GM12872 (cell line): ENCODE measurements at regions not wholly inside any gene's neighbourhood (a gene's known extent, or its start where the extent isn't known, plus 50 kb on each side); places are given as distances from the start of the nearest gene placed in this dataset.

Source experiments
- TF ChIP-seq, protein P1 (sequence below): IDR thresholded peaks from 3 replicates; pipeline ENCODE4 v1.5.1; 2011; ENCODE audit warnings: low read depth, mild to moderate bottlenecking, low read length, moderate library complexity; ENCODE audit not compliant: insufficient read depth

- TF ChIP-seq, protein P1, sequence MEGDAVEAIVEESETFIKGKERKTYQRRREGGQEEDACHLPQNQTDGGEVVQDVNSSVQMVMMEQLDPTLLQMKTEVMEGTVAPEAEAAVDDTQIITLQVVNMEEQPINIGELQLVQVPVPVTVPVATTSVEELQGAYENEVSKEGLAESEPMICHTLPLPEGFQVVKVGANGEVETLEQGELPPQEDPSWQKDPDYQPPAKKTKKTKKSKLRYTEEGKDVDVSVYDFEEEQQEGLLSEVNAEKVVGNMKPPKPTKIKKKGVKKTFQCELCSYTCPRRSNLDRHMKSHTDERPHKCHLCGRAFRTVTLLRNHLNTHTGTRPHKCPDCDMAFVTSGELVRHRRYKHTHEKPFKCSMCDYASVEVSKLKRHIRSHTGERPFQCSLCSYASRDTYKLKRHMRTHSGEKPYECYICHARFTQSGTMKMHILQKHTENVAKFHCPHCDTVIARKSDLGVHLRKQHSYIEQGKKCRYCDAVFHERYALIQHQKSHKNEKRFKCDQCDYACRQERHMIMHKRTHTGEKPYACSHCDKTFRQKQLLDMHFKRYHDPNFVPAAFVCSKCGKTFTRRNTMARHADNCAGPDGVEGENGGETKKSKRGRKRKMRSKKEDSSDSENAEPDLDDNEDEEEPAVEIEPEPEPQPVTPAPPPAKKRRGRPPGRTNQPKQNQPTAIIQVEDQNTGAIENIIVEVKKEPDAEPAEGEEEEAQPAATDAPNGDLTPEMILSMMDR, result no peak
These were observed 78.1 kb downstream of the MYCN start for GRCh38 chr2:16018277-16019059.

DNA sequence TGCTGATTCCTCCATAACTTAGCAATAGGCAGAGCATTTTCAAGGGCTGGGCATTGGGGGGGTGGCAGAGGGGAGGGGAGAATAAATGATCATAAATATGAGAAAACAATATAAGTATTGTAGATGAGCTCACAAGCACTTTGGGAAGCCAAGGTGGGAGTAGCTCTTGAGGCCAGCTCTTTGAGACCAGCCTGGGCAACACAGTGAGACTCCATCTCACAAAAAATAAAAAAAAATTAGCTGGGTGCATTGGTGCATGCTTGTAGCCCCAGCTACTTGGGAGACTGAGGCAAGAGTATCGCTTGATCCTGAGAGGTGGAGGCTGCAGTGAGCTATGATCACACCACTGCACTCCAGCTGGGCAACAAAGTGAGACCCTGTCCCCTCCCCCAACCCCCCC is 75.9 kb downstream of the MYCN start:
- TF ChIP-seq, protein P1, result no peak

- TF ChIP-seq, protein P1, result no peak
These were observed 75.5 kb downstream of the MYCN start for GRCh38 chr2:16015903-16016265.

DNA sequence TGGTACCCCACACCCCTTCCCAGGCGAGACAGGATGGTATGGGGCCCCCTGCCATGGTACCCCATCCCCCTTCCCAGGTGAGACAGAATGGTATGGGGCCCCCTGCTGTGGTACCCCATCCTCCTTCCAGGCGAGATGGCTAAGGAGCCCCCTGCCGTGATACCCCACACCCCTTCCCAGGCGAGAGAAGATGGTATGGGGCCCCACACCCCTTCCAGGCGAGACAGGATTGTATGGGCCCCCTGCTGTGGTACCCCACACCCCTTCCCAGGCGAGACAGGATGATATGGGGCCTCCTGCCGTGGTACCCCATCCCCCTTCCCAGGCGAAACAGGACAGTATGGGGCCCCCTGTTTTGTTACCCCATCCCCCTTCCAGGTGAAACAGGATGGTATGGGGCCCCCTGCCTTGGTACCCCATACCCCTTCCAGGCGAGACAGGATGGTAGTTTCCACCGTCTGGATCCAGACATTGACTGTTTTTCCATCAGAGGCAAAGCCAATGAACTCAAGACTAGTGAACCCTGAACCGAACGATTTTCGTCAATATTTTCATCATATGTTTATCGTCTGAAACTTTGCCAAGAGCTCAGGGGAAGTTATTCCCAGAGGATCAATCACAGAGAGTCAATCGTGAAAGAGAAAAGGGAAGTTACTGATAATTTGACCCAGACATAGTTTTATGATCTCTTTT is 75.0 kb downstream of the MYCN start:
- TF ChIP-seq, protein P1, result no peak

DNA sequence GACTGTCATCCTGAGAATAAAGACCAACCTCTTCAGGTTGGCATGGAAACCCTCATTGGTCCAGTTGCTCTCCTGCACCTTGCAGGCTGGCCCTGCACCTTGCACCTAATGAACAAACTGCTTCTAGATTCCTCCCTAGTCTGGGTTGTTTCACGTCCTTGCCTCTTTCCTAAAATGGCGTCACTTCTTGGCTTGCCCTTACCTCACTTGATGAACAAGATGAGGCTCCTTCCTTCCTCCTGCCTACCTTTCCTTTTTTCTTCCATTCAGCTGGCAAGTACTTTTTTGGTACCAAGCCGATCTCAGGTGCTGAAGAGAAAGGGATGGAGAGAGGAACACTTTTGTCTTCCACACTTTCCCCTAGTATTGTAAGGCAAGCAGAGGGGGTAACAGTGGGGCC is 74.5 kb downstream of the MYCN start:
- TF ChIP-seq, protein P1, result no peak

- TF ChIP-seq, protein P1, result no peak
These were observed 73.9 kb downstream of the MYCN start for GRCh38 chr2:16014041-16014787.

DNA sequence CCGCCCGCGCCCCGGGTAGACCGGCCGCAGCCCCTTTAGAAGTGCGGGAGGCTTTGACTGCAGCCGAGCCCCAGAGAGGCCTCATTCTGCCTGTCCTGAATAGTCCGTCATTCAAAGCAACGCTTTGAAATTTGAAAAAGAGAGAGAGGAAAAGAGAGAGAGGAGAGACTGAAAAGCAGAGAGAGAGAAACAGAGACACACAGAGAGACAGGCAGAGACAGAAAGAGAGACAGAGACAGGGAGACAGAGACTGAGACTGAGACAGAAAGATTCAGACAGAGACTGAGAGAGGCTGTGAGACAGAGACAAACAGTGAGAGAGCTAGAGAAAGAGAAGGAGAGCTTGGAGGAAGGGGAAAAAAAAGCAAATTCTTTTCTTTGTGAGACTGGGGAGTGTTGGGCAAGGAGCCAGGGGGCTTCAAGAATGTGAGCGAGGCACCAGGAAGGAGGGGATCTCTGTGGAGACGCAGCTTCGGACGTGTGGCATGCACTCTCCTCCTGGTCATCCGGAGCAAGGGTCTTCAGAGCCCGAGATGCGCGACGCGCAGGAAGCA is 73.1 kb downstream of the MYCN start:
- TF ChIP-seq, protein P1, result no peak
